Liver (tissue), 8 donors: ENCODE measurements at regions not wholly inside any gene's neighbourhood (a gene's known extent, or its start where the extent isn't known, plus 50 kb on each side); places are given as distances from the start of the nearest gene placed in this dataset.

Source experiments
- DNase-seq: peaks from one replicate; pipeline ENCODE4 v3.0.0-alpha.2; 2017; ENCODE audit warnings: low spot score
- H3K27ac ChIP-seq, 2 donors: one replicate each; pipeline ENCODE4 v1.7.0; 2013; ENCODE audit warnings: inconsistent platforms in 2 of 2, low read length in 2 of 2, control low read depth in 1 of 2, low read depth in 1 of 2, mild to moderate bottlenecking in 1 of 2
- H3K27me3 ChIP-seq, 4 donors: one replicate each; pipeline versions ENCODE4 v1.6.1 to v1.7.0; 2013; ENCODE audit warnings: low read length in 3 of 4, inconsistent platforms in 1 of 4, mild to moderate bottlenecking in 1 of 4, moderate library complexity in 1 of 4; ENCODE audit not compliant: control insufficient read depth in 4 of 4, insufficient read depth in 4 of 4
- H3K36me3 ChIP-seq, 4 donors: one replicate each; pipeline versions ENCODE4 v1.6.1 to v1.7.0; 2013; ENCODE audit warnings: low read length in 3 of 4, mild to moderate bottlenecking in 3 of 4, low read depth in 1 of 4, moderate library complexity in 1 of 4; ENCODE audit not compliant: control insufficient read depth in 4 of 4, insufficient read depth in 3 of 4
- H3K4me1 ChIP-seq, 4 donors: one replicate each; pipeline versions ENCODE4 v1.6.1 to v1.7.0; 2013; ENCODE audit warnings: low read length in 3 of 4, mild to moderate bottlenecking in 3 of 4, moderate library complexity in 1 of 4; ENCODE audit not compliant: control insufficient read depth in 4 of 4, insufficient read depth in 4 of 4
- H3K4me3 ChIP-seq, 3 donors: one replicate each; pipeline versions ENCODE4 v1.6.1 to v1.7.0; 2013; ENCODE audit warnings: low read length in 3 of 3, control low read depth in 1 of 3, low read depth in 1 of 3, mild to moderate bottlenecking in 1 of 3
- H3K9ac ChIP-seq, 2 donors: one replicate each; pipeline ENCODE4 v1.7.0; 2013; ENCODE audit warnings: low read length in 2 of 2, mild to moderate bottlenecking in 2 of 2, moderate library complexity in 2 of 2, control low read depth in 1 of 2, low read depth in 1 of 2
- H3K9me3 ChIP-seq, 4 donors: one replicate each; pipeline versions ENCODE4 v1.6.1 to v1.7.0; 2013; ENCODE audit warnings: low read length in 3 of 4; ENCODE audit not compliant: control insufficient read depth in 4 of 4
- EGR1 ChIP-seq, 2 donors: IDR thresholded peaks; 2 replicates each; pipeline ENCODE4 v1.6.1; 2016 to 2018; ENCODE audit warnings: antibody characterized with exemption in 2 of 2, low read depth in 2 of 2
- GABPA ChIP-seq, 2 donors: IDR thresholded peaks in 1 of 2; conservative IDR thresholded peaks in 1 of 2; 2 replicates each; pipeline ENCODE4 v1.6.1; 2016; ENCODE audit warnings: antibody characterized with exemption in 2 of 2, mild to moderate bottlenecking in 1 of 2, moderate library complexity in 1 of 2
- HNF4A ChIP-seq, 2 donors: conservative IDR thresholded peaks; 2 replicates each; pipeline ENCODE4 v1.6.1; 2016; ENCODE audit warnings: antibody characterized with exemption in 2 of 2, mild to moderate bottlenecking in 2 of 2
- HNF4G ChIP-seq: IDR thresholded peaks from 2 replicates; pipeline ENCODE4 v1.6.1; 2016; ENCODE audit warnings: antibody characterized with exemption
- NR2F2 ChIP-seq: IDR thresholded peaks from 2 replicates; pipeline ENCODE4 v1.6.1; 2016; ENCODE audit warnings: antibody characterized with exemption
- REST ChIP-seq: IDR thresholded peaks from 2 replicates; pipeline ENCODE4 v1.6.1; 2016; ENCODE audit warnings: antibody characterized with exemption, mild to moderate bottlenecking
- SP1 ChIP-seq: IDR thresholded peaks from 2 replicates; pipeline ENCODE4 v1.6.1; 2018; ENCODE audit warnings: antibody characterized with exemption, mild to moderate bottlenecking
- TAF1 ChIP-seq: conservative IDR thresholded peaks from 2 replicates; pipeline ENCODE4 v1.6.1; 2016; ENCODE audit warnings: antibody characterized with exemption, mild to moderate bottlenecking
- WGBS: extraction: QIAGEN DNeasy Blood & Tissue Kit; methylation state at CpG from one replicate; pipeline ENCODE4 v1.1.7; 2013; 5-methylcytosine and 5-hydroxymethylcytosine counted together
- TF ChIP-seq, protein P1 (sequence below): fragments of 150-350 bp; IDR thresholded peaks from 2 replicates; pipeline ENCODE4 v1.5.1; 2017; ENCODE audit warnings: improper control_type of control experiment, low read depth, low read length; ENCODE audit not compliant: missing input control
- TF ChIP-seq, protein P2 (sequence below): IDR thresholded peaks from 2 replicates; pipeline ENCODE4 v1.6.1; 2016; ENCODE audit warnings: antibody characterized with exemption
- TF ChIP-seq, protein P3 (sequence below): IDR thresholded peaks from 2 replicates; pipeline ENCODE4 v1.6.1; 2016; ENCODE audit warnings: antibody characterized with exemption
- donor health status: healthy.
- donor health status: healthy.
- donor health status: healthy.
- donor health status: healthy.
- donor health status: healthy.

- TF ChIP-seq, protein P1, sequence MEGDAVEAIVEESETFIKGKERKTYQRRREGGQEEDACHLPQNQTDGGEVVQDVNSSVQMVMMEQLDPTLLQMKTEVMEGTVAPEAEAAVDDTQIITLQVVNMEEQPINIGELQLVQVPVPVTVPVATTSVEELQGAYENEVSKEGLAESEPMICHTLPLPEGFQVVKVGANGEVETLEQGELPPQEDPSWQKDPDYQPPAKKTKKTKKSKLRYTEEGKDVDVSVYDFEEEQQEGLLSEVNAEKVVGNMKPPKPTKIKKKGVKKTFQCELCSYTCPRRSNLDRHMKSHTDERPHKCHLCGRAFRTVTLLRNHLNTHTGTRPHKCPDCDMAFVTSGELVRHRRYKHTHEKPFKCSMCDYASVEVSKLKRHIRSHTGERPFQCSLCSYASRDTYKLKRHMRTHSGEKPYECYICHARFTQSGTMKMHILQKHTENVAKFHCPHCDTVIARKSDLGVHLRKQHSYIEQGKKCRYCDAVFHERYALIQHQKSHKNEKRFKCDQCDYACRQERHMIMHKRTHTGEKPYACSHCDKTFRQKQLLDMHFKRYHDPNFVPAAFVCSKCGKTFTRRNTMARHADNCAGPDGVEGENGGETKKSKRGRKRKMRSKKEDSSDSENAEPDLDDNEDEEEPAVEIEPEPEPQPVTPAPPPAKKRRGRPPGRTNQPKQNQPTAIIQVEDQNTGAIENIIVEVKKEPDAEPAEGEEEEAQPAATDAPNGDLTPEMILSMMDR, result no peak
- TF ChIP-seq, protein P2, sequence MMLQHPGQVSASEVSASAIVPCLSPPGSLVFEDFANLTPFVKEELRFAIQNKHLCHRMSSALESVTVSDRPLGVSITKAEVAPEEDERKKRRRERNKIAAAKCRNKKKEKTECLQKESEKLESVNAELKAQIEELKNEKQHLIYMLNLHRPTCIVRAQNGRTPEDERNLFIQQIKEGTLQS, result no peak
- no peak overlapping the region for H3K9ac ChIP-seq
- no peaks in the 10 kb centered on the region for H3K4me1 ChIP-seq
- no peak for DNase-seq
- H3K9me3 ChIP-seq, result peaks cover 0 to 2% (median 0%) of the 10 kb centered on the region in 4 donors
- no peak overlapping the region for H3K4me3 ChIP-seq
- H3K27ac ChIP-seq, result no peak overlapping the region
- WGBS, result 54% methylated on average over 7 of the region's 7 CpGs
- H3K27me3 ChIP-seq, result no peaks in the 10 kb centered on the region
- no peaks in the 10 kb centered on the region for H3K36me3 ChIP-seq
These were observed 169.7 kb upstream of the TFAP2D start for GRCh38 chr6:50543666-50544065.

DNA sequence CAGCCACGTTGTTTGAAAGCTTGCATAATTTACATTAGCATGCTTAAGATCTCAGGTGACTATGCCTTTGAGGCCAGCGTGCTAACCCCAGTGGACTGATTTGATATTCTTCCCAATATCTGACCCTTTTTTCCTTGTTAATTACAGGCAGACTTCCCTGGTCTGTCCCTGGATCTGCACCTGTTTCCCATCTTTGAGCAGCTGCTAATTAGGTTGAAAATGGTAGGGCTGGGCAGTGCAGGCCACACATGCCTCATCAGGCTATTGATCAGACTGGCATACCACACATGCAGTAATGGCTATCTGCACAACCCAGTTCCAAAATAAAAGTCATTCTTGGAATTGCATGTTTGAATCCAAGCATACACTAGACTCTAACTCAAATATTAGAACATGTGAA lies 164.3 kb upstream of the TFAP2D start:
- H3K27me3 ChIP-seq, result no peaks in the 10 kb centered on the region
- 51% methylated on average over 2 of the region's 2 CpGs for WGBS
- TF ChIP-seq TAF1 (no peak), EGR1 (IDR thresholded peaks at IDR 0.05; ENCODE audit: low read depth in 2 of 2) (no peak)
- TF ChIP-seq, protein P2, result no peak
- TF ChIP-seq, protein P1, result no peak

DNA sequence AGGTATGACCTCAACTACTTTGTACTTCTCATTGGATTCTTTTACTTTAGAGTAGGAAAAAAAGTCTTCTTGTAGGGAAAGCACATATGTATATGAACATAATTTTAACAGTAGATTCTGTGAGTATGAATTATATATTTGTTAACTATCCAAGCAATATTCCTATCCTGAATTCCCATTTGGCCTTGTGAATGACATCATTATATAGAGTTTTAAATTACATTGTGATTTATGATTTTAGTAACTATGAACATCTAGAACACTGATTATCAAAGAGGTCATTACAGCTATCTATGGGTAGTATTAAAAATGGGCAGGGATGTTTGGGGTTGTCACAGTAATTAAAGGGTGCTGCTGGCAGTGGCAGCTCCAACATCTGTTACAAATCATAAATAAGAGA lies 163.9 kb upstream of the TFAP2D start:
- Histone ChIP-seq H3K36me3 (no peaks in the 10 kb centered on the region), H3K4me3 (no peak overlapping the region), H3K9ac (no peak overlapping the region), H3K27me3 (no peaks in the 10 kb centered on the region), H3K4me1 (no peaks in the 10 kb centered on the region), H3K27ac (no peak overlapping the region), H3K9me3 (no peaks in the 10 kb centered on the region)
- TF ChIP-seq GABPA (IDR thresholded peaks at IDR 0.05 in 1 of 2, conservative IDR thresholded peaks at IDR 0.05 in 1 of 2), result no peak
- TF ChIP-seq, protein P3, sequence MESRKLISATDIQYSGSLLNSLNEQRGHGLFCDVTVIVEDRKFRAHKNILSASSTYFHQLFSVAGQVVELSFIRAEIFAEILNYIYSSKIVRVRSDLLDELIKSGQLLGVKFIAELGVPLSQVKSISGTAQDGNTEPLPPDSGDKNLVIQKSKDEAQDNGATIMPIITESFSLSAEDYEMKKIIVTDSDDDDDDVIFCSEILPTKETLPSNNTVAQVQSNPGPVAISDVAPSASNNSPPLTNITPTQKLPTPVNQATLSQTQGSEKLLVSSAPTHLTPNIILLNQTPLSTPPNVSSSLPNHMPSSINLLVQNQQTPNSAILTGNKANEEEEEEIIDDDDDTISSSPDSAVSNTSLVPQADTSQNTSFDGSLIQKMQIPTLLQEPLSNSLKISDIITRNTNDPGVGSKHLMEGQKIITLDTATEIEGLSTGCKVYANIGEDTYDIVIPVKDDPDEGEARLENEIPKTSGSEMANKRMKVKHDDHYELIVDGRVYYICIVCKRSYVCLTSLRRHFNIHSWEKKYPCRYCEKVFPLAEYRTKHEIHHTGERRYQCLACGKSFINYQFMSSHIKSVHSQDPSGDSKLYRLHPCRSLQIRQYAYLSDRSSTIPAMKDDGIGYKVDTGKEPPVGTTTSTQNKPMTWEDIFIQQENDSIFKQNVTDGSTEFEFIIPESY, result no peak
- no peak for TF ChIP-seq EGR1 (IDR thresholded peaks at IDR 0.05; ENCODE audit: low read depth in 2 of 2)
- TF ChIP-seq NR2F2, result no peak
- no peak for TF ChIP-seq HNF4G
- TF ChIP-seq HNF4A (conservative IDR thresholded peaks at IDR 0.05), result no peak
- TF ChIP-seq SP1, result no peak
- TF ChIP-seq REST, result no peak
- no peak for DNase-seq

More for the DNA sequence above, 164.3 kb upstream of the TFAP2D start:
- no peaks in the 10 kb centered on the region for H3K4me1 ChIP-seq
- no peaks in the 10 kb centered on the region for H3K36me3 ChIP-seq
- H3K9ac ChIP-seq, result no peak overlapping the region
- H3K9me3 ChIP-seq, result peaks cover 0 to 2% (median 0%) of the 10 kb centered on the region in 4 donors
- DNase-seq, result no peak
- H3K4me3 ChIP-seq, result no peak overlapping the region
- H3K27ac ChIP-seq, result no peak overlapping the region
